Immature natural killer cell (primary cell): ENCODE measurements at regions not wholly inside any gene's neighbourhood (a gene's known extent, or its start where the extent isn't known, plus 50 kb on each side); places are given as distances from the start of the nearest gene placed in this dataset.
"Not testable (repeated sequence)": the region's sequence is repeated elsewhere in the genome, so short reads cannot be mapped to it uniquely, and the experiment has no call there.

Source experiments
- DNase-seq, 3 donors: peaks; one replicate each; pipeline ENCODE4 v3.0.0; 2022; ENCODE audit warnings: mixed read lengths in 1 of 3
- H3K27ac Mint-ChIP-seq, 6 donors: one replicate each; pipeline ENCODE4 v1.8.0; 2020; ENCODE audit warnings: mixed read lengths in 6 of 6, mild to moderate bottlenecking in 5 of 6, inconsistent platforms in 4 of 6, moderate library complexity in 3 of 6
- H3K27me3 Mint-ChIP-seq, 3 donors: one replicate each; pipeline ENCODE4 v1.8.0; 2020 to 2021; ENCODE audit warnings: low read depth in 3 of 3, mild to moderate bottlenecking in 3 of 3, mixed read lengths in 3 of 3, moderate library complexity in 3 of 3, inconsistent platforms in 1 of 3
- H3K36me3 Mint-ChIP-seq, 3 donors: one replicate each; pipeline ENCODE4 v1.8.0; 2020; ENCODE audit warnings: mixed read lengths in 3 of 3, inconsistent platforms in 2 of 3, mild to moderate bottlenecking in 2 of 3
- H3K4me1 Mint-ChIP-seq, 2 donors: one replicate each; pipeline ENCODE4 v1.8.0; 2020; ENCODE audit warnings: inconsistent platforms in 2 of 2, mild to moderate bottlenecking in 2 of 2, mixed read lengths in 2 of 2, moderate library complexity in 1 of 2
- H3K4me3 Mint-ChIP-seq, 5 donors: one replicate each; pipeline ENCODE4 v1.8.0; 2020; ENCODE audit warnings: mild to moderate bottlenecking in 5 of 5, mixed read lengths in 5 of 5, inconsistent platforms in 3 of 5, moderate library complexity in 3 of 5
- H3K9me3 Mint-ChIP-seq, 6 donors: one replicate each; pipeline ENCODE4 v1.8.0; 2020; ENCODE audit warnings: mild to moderate bottlenecking in 6 of 6, mixed read lengths in 6 of 6, inconsistent platforms in 4 of 6, moderate library complexity in 3 of 6

GRCh38 chr2:78109272-78109671, 587.1 kb upstream of the LRRTM4 start:
- Mint-ChIP-seq H3K36me3 (peaks cover 0 to 3% (median 0%) of the 10 kb centered on the region in 3 donors), H3K27ac (no peak overlapping the region), H3K4me1 (no peaks in the 10 kb centered on the region), H3K9me3 (peaks cover 6 to 52% (median 37%) of the 10 kb centered on the region in 6 donors), H3K27me3 (no peaks in the 10 kb centered on the region), H3K4me3 (no peak overlapping the region)
- no peak for DNase-seq

DNA sequence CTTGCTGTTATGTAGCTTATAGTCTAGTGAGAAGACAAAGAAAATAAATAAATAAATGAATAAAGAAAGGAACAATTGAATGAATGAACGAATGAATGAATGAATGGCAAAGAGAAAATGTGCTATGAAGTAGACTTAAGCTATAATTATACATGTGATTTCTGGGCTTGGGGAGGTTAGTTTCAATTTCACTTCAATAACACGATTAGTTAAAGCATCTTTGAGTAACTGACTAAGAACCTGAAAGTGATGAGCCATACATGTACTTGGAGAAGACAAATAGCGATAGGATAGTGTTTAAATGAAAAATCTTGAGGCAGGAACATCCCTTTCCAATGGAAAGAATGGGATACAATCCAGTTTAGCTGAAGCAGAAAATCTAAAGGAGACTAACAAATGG, 593.1 kb upstream of the LRRTM4 start:
- Mint-ChIP-seq H3K27me3 (no peaks in the 10 kb centered on the region), H3K9me3 (peaks cover 7 to 46% (median 27%) of the 10 kb centered on the region in 6 donors), H3K4me3 (no peak overlapping the region), H3K27ac (no peak overlapping the region), H3K36me3 (peaks cover 0 to 4% (median 0%) of the 10 kb centered on the region in 3 donors), H3K4me1 (no peaks in the 10 kb centered on the region)
- DNase-seq, result no peak

GRCh38 chr2:78118037-78118436, 595.9 kb upstream of the LRRTM4 start:
- Mint-ChIP-seq H3K27me3 (no peaks in the 10 kb centered on the region), H3K4me1 (no peaks in the 10 kb centered on the region), H3K4me3 (no peak overlapping the region), H3K9me3 (peaks cover 9 to 43% (median 22%) of the 10 kb centered on the region in 6 donors), H3K27ac (no peak overlapping the region), H3K36me3 (peaks cover 0 to 4% (median 0%) of the 10 kb centered on the region in 3 donors)
- DNase-seq, result no peak

DNA sequence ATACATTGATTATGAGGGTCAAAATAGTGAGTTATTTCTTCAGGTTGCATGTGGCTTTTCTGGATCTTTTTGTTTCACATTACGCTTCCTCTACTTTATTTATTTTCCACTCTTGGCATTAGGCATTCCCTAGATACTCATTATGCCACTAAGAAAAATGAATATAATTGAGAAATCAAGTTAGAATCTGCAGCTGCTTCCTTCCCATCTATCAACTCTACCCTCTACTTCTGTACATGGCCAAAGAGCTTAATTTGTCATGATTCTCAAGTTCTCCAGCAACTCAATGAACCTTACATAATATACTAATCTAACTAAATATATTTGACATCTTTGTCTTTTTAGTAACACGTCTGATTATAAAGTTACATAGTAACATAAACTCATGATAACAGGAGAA, 598.1 kb upstream of the LRRTM4 start:
- H3K4me3 Mint-ChIP-seq, result no peak overlapping the region
- H3K4me1 Mint-ChIP-seq, result no peaks in the 10 kb centered on the region
- H3K9me3 Mint-ChIP-seq, result peaks cover 7 to 50% (median 29%) of the 10 kb centered on the region in 6 donors
- no peaks in the 10 kb centered on the region for H3K27me3 Mint-ChIP-seq
- DNase-seq, result no peak
- H3K27ac Mint-ChIP-seq, result no peak overlapping the region
- peaks cover 0 to 4% (median 0%) of the 10 kb centered on the region in 3 donors for H3K36me3 Mint-ChIP-seq

GRCh38 chr2:78125042-78125441, 602.9 kb upstream of the LRRTM4 start:
- DNase-seq, result no peak
- no peaks in the 10 kb centered on the region for H3K36me3 Mint-ChIP-seq
- no peaks in the 10 kb centered on the region for H3K4me1 Mint-ChIP-seq
- H3K27me3 Mint-ChIP-seq, result no peaks in the 10 kb centered on the region
- no peak overlapping the region for H3K4me3 Mint-ChIP-seq
- no peak overlapping the region for H3K27ac Mint-ChIP-seq
- H3K9me3 Mint-ChIP-seq, result peaks cover 6 to 57% (median 24%) of the 10 kb centered on the region in 6 donors

GRCh38 chr2:78127424-78127823, 605.2 kb upstream of the LRRTM4 start:
- Mint-ChIP-seq H3K4me1 (no peaks in the 10 kb centered on the region), H3K27ac (no peak overlapping the region), H3K9me3 (peaks cover 3 to 48% (median 17%) of the 10 kb centered on the region in 6 donors), H3K27me3 (no peaks in the 10 kb centered on the region), H3K4me3 (no peak overlapping the region), H3K36me3 (no peaks in the 10 kb centered on the region)
- DNase-seq, result no peak

DNA sequence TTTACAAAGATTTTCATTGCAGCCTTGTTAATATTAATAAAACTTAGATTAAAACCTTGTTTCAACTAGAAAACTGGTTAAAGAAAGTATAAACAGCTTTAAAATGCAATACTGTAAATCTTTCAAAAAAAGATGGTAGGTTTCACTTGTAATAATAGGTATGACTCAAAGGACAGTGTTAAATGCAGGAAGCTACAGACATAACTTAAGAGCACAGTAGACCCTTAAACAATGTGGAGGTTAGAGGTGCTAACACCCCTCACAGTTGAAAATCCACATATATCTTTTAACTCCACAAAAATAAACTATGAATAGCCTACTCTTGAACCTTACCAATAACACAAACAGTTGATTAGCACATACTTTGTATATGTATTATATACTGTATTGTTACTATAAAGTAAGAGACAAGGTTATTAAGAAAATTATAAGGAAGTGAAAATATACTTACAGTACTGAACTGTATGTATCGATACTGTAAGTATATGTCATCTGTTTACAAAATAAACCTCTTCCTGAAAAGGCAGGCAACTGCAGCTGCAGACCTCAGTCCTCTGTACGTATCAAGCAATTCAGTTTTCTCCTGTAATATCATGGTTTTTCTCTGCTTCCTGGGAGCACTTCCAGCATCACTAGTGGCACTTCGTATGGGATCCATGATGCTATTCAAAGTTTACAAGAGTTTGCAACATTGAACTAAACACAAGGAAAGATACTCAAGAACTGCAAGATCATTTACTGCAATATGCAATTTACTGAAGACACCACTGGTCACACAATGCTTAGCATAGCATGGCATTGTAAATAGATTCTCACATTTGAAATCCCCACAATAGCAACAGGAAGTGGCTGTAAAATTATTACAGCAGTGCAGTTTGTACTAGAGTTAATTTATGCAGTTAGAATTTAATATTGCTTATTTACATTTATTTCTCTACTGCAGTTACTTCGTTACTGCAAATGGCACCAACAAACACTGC, 610.5 kb upstream of the LRRTM4 start:
- no peaks in the 10 kb centered on the region for H3K4me1 Mint-ChIP-seq
- no peaks in the 10 kb centered on the region for H3K27me3 Mint-ChIP-seq
- H3K36me3 Mint-ChIP-seq, result no peaks in the 10 kb centered on the region
- DNase-seq, result no peak
- peaks cover 4 to 35% (median 13%) of the 10 kb centered on the region in 6 donors for H3K9me3 Mint-ChIP-seq
- H3K27ac Mint-ChIP-seq, result no peak overlapping the region
- no peak overlapping the region for H3K4me3 Mint-ChIP-seq

DNA sequence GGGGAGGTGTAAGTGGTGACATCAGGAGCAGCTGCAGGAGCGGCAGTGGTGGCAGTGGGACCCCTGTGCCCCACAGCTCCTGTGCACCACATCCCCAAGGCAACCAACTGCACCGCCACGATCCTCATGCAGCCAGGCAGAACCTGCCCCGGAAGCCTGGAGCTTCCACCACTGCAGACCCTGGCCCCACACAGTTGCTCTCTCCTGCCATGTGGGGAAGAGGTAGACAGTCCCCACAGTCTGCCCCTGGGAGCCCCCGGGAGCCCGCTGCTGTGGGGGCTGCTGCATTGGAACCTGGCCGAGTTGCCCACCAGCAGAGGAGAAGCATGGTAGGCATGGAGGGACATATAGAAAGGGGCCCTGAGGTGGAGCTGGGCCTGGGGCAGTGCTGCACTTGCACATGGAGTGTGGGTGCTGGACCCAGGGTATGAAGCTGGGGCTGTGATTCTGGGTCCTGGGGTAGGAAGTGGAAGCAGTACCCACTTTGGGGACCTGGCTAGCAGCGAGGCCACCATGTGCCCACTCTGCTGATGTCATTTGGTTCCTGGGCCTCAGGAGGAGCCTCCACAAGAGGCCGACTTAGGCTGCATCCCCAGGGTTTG, 623.3 kb upstream of the LRRTM4 start:
- DNase-seq, result no peak
- H3K27me3 Mint-ChIP-seq, result no peaks in the 10 kb centered on the region
- peaks cover 5 to 26% (median 11%) of the 10 kb centered on the region in 6 donors for H3K9me3 Mint-ChIP-seq
- no peaks in the 10 kb centered on the region for H3K4me1 Mint-ChIP-seq
- H3K36me3 Mint-ChIP-seq, result peaks cover 0 to 3% (median 0%) of the 10 kb centered on the region in 3 donors
- no peak overlapping the region for H3K27ac Mint-ChIP-seq
- H3K4me3 Mint-ChIP-seq, result no peak overlapping the region

DNA sequence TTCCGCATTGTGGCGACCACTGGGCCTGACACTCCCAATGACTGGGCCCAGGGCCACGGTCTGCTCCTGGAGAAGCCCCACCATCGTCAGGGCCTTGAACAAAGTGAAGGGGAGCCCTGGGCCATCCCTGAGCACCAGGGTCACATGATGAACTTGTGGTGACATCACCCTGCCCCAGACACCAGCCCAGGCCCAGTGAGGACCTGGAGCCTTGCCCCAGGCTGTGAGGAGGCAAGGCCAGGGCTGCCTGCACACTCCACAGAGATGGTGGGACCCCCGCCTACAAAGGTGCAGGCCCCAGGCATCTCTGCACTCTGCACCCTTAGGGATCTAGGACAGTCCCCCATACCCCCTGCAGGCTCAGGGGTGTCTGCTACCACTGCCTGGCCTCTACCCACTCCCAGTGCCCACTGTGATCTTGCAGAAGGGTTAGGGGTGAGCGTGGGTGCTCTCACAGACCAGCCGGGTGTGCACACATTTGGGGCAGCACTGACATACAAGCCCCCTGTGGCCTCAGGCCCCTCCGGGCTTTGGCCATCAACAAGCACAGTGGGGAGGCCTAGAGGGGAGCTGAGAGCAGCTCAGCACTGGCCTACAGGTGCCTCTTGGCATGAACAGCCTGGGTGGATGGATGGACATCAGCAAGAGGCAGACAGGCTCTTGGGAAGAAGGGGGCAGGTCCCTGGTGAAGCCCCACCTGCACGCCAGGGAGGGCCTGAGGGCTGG, 624.0 kb upstream of the LRRTM4 start:
- no peak for DNase-seq
- no peak overlapping the region for H3K27ac Mint-ChIP-seq
- no peaks in the 10 kb centered on the region for H3K4me1 Mint-ChIP-seq
- no peak overlapping the region for H3K4me3 Mint-ChIP-seq
- H3K36me3 Mint-ChIP-seq, result peaks cover 0 to 3% (median 0%) of the 10 kb centered on the region in 3 donors
- H3K27me3 Mint-ChIP-seq, result no peaks in the 10 kb centered on the region
- peaks cover 5 to 26% (median 11%) of the 10 kb centered on the region in 6 donors for H3K9me3 Mint-ChIP-seq

DNA sequence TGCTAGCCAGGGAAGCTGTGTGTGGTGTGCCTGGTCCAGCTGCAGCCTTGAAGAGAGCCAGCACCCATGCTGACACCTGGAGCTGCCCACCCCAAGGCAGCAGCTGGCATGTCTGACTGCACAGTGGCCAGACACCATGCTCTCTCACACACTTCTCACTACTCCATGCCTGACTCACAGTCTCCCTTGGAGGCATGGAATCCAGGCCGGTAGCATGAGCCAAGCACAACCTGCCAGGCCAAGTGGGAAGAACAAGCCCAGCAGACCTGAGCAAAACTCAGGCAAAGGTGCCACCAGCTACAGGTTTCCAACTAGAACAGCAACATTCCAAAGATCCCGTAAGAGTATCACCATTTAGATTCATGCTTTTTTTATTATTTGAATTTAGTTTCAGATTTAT, 625.3 kb upstream of the LRRTM4 start:
- no peaks in the 10 kb centered on the region for H3K27me3 Mint-ChIP-seq
- H3K4me1 Mint-ChIP-seq, result no peaks in the 10 kb centered on the region
- H3K36me3 Mint-ChIP-seq, result peaks cover 0 to 3% (median 0%) of the 10 kb centered on the region in 3 donors
- peaks cover 5 to 25% (median 10%) of the 10 kb centered on the region in 6 donors for H3K9me3 Mint-ChIP-seq
- H3K27ac Mint-ChIP-seq, result no peak overlapping the region
- no peak overlapping the region for H3K4me3 Mint-ChIP-seq
- DNase-seq, result no peak

- no peak for DNase-seq
- Mint-ChIP-seq H3K4me3 (no peak overlapping the region), H3K9me3 (peaks cover 5 to 47% (median 19%) of the 10 kb centered on the region in 6 donors), H3K4me1 (no peaks in the 10 kb centered on the region), H3K27ac (no peak overlapping the region), H3K36me3 (no peaks in the 10 kb centered on the region), H3K27me3 (no peaks in the 10 kb centered on the region)
Measured at GRCh38 chr2:78154586-78154985, 632.4 kb upstream of the LRRTM4 start.

GRCh38 chr2:78162202-78162601, 640.0 kb upstream of the LRRTM4 start:
- Mint-ChIP-seq H3K27ac (no peak overlapping the region), H3K9me3 (peaks cover 12 to 75% (median 47%) of the 10 kb centered on the region in 6 donors), H3K4me3 (no peak overlapping the region), H3K36me3 (no peaks in the 10 kb centered on the region), H3K4me1 (no peaks in the 10 kb centered on the region), H3K27me3 (no peaks in the 10 kb centered on the region)
- no peak for DNase-seq

DNA sequence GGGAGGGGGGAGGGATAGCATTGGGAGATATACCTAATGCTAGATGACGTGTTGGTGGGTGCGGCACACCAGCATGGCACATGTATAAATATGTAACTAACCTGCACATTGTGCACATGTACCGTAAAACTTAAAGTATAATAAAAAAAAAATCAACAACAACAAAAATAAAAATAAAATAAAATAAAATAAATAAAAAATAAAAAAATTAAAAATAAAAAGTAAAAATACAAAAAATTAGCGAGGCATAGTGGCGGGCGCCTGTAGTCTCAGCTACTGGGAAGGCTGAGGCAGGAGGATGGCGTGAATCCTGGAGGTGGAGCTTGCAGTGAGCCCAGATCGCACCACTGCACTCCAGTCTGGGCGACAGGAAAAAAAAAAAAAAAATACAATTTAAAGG, 650.0 kb upstream of the LRRTM4 start:
- not testable (repeated sequence) for DNase-seq, H3K36me3 Mint-ChIP-seq, H3K27me3 Mint-ChIP-seq, H3K4me1 Mint-ChIP-seq, H3K27ac Mint-ChIP-seq, H3K4me3 Mint-ChIP-seq
- H3K9me3 Mint-ChIP-seq, result peaks cover 6 to 32% (median 13%) of the 10 kb centered on the region in 6 donors

DNA sequence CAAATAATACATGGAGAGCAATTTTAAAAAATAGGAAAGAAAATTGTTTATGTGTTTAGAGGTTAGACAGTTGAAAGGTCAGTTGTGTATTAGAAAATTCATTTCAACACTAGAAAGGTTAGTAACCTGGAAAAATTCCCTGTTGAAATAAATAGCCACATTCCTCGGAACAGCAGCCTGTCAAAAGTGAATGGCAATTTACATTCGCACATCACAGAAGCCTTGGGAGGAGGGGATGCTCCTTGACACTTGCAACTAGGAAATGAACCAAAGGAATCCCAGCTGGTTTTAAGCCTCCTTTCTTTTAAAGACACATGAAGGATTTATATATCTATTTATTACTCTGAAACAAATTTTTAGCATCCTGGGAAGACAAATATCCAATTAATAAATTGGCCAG, 653.5 kb upstream of the LRRTM4 start:
- no peaks in the 10 kb centered on the region for H3K4me1 Mint-ChIP-seq
- H3K27me3 Mint-ChIP-seq, result peaks cover 0 to 1% (median 0%) of the 10 kb centered on the region in 3 donors
- H3K36me3 Mint-ChIP-seq, result no peaks in the 10 kb centered on the region
- H3K4me3 Mint-ChIP-seq, result no peak overlapping the region
- DNase-seq, result no peak
- H3K27ac Mint-ChIP-seq, result no peak overlapping the region
- peaks cover 4 to 28% (median 14%) of the 10 kb centered on the region in 6 donors for H3K9me3 Mint-ChIP-seq
